A673 (cell line): ENCODE measurements at regions not wholly inside any gene's neighbourhood (a gene's known extent, or its start where the extent isn't known, plus 50 kb on each side); places are given as distances from the start of the nearest gene placed in this dataset.

Experiments
- BruUV-seq: library from RNA; stranded (reverse); fragments of 400-500 nt; replicated peaks from 2 replicates; lab custom pipeline; 2021; lab: Mats Ljungman, UMichigan
- CTCF ChIA-PET: fragments of 300-600 bp; sonication (Branson Sonifier 250); formaldehyde crosslinking; loops from one replicate; lab custom pipeline; 2022; ENCODE audit warnings: antibody characterized with exemption; lab: Charles Lee
- POLR2A ChIA-PET: fragments of 300-600 bp; sonication (Branson Sonifier 250); formaldehyde crosslinking; loops from one replicate; lab custom pipeline; 2022; ENCODE audit warnings: antibody characterized with exemption; ENCODE audit not compliant: low non-redundant PET; lab: Charles Lee
- DNase-seq: peaks from one replicate; pipeline ENCODE4 v3.0.0-alpha.2; 2015; ENCODE audit warnings: low spot score
- H3K27ac ChIP-seq: fragments of 200-600 bp; sonication (generic); 2 replicates; pipeline ENCODE4 v1.5.1; 2016; ENCODE audit warnings: mixed run types, low read depth, mild to moderate bottlenecking, mixed read lengths, antibody characterized with exemption, low read length; ENCODE audit not compliant: poor library complexity, severe bottlenecking
- H3K27me3 ChIP-seq: fragments of 200-600 bp; sonication (generic); replicated peaks from 2 replicates; pipeline ENCODE4 v1.6.1; 2017; ENCODE audit warnings: mixed run types, low read depth, mild to moderate bottlenecking, mixed read lengths, antibody characterized with exemption, low read length; ENCODE audit not compliant: insufficient read depth, poor library complexity
- H3K36me3 ChIP-seq: fragments of 200-600 bp; sonication (generic); 2 replicates; pipeline ENCODE4 v1.6.1; 2016; ENCODE audit warnings: mixed run types, mild to moderate bottlenecking, mixed read lengths, antibody characterized with exemption, low read length; ENCODE audit not compliant: insufficient read depth, poor library complexity, severe bottlenecking
- H3K4me1 ChIP-seq: fragments of 200-600 bp; sonication (generic); 2 replicates; pipeline ENCODE4 v1.6.1; 2017; ENCODE audit warnings: mixed run types, mild to moderate bottlenecking, mixed read lengths, antibody characterized with exemption, low read length; ENCODE audit not compliant: insufficient read depth, poor library complexity, severe bottlenecking
- H3K4me3 ChIP-seq: fragments of 200-600 bp; sonication (generic); 2 replicates; pipeline ENCODE4 v1.5.1; 2016; ENCODE audit warnings: low read depth, mixed run types, mild to moderate bottlenecking, mixed read lengths, low read length; ENCODE audit not compliant: poor library complexity, severe bottlenecking
- H3K9me3 ChIP-seq: fragments of 200-600 bp; sonication (generic); 2 replicates; pipeline ENCODE4 v1.6.1; 2016; ENCODE audit warnings: mixed run types, low read depth, mild to moderate bottlenecking, mixed read lengths, antibody characterized with exemption, low read length; ENCODE audit not compliant: poor library complexity, severe bottlenecking
- EZH2 ChIP-seq: fragments of 200-600 bp; sonication (generic); IDR thresholded peaks from 2 replicates; pipeline ENCODE4 v1.6.1; 2017; ENCODE audit warnings: borderline replicate concordance, low read depth, mild to moderate bottlenecking, mixed read lengths, antibody characterized with exemption, low read length; ENCODE audit not compliant: poor library complexity, severe bottlenecking
- intact Hi-C: fragments of 100-400 bp; cut with micrococcal nuclease; formaldehyde crosslinking; loops from one replicate; pipeline ENCODE4 v1.10.0; 2022; ENCODE audit not compliant: unreplicated experiment
- TF ChIP-seq, protein P1 (sequence below): fragments of 300-800, 200-600 bp; sonication (generic); conservative IDR thresholded peaks from 2 replicates; pipeline ENCODE4 v1.5.1; 2017; ENCODE audit warnings: low read depth, mild to moderate bottlenecking, antibody characterized with exemption, low read length, moderate library complexity, mixed read lengths

DNA sequence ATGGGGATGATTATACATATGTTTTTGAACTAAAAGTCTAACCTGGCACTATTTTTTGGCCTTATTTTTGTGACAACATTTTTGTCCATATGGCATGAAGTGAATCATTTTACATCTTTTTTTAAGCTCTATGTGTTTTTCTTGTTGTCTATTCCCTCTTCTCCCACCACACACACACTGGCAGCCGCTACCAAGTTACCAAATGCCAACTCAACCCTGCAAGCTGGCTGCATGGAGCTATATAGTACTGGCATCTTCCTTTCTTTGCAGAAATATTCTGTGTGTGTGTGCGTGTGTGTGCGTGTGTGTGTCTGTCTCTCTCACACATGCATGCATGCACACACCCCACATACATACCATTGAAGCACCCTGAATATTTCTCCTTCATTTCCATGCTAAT, 278.9 kb upstream of the SOX5 start:
- intact Hi-C loops, result no loop called here
- ChIA-PET POLR2A (no interaction called here), CTCF (no interaction called here)
- no peak overlapping the region for H3K4me3 ChIP-seq
- no peaks in the 10 kb centered on the region for H3K9me3 ChIP-seq
- no peak for DNase-seq
- BruUV-seq, result no TSS peak
- H3K4me1 ChIP-seq, result peaks cover 28% of the 10 kb centered on the region
- TF ChIP-seq, protein P1, sequence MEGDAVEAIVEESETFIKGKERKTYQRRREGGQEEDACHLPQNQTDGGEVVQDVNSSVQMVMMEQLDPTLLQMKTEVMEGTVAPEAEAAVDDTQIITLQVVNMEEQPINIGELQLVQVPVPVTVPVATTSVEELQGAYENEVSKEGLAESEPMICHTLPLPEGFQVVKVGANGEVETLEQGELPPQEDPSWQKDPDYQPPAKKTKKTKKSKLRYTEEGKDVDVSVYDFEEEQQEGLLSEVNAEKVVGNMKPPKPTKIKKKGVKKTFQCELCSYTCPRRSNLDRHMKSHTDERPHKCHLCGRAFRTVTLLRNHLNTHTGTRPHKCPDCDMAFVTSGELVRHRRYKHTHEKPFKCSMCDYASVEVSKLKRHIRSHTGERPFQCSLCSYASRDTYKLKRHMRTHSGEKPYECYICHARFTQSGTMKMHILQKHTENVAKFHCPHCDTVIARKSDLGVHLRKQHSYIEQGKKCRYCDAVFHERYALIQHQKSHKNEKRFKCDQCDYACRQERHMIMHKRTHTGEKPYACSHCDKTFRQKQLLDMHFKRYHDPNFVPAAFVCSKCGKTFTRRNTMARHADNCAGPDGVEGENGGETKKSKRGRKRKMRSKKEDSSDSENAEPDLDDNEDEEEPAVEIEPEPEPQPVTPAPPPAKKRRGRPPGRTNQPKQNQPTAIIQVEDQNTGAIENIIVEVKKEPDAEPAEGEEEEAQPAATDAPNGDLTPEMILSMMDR, result no peak
- TF ChIP-seq EZH2, result no peak
- no peak overlapping the region for H3K27ac ChIP-seq
- H3K27me3 ChIP-seq, result no peaks in the 10 kb centered on the region
- no peaks in the 10 kb centered on the region for H3K36me3 ChIP-seq

DNA sequence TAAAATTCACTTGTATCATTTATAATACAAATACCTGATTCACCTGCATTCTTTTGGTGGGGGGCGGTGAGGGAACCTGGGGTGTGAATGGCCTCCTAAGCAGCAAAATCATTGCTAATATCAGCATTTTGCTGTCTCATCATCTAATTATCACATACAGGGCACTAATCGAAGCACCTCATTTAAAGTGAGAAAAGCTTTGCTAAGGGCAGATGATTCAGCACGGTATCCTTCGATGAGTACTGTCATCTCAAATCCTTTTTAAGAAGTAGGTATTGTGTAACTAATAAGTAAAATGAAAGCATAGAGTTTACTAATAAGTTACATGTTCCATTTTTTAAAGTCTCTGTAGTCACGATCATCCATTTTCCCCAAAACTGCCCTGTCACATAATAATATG, 278.1 kb upstream of the SOX5 start:
- Histone ChIP-seq H3K27ac (no peak overlapping the region), H3K27me3 (no peaks in the 10 kb centered on the region), H3K4me1 (peaks cover 32% of the 10 kb centered on the region), H3K9me3 (no peaks in the 10 kb centered on the region), H3K4me3 (no peak overlapping the region), H3K36me3 (no peaks in the 10 kb centered on the region)
- no TSS peak for BruUV-seq
- CTCF ChIA-PET, result no interaction called here
- DNase-seq, result no peak
- TF ChIP-seq, protein P1, result no peak
- no peak for TF ChIP-seq EZH2
- POLR2A ChIA-PET, result no interaction called here
- intact Hi-C loops, result no loop called here

DNA sequence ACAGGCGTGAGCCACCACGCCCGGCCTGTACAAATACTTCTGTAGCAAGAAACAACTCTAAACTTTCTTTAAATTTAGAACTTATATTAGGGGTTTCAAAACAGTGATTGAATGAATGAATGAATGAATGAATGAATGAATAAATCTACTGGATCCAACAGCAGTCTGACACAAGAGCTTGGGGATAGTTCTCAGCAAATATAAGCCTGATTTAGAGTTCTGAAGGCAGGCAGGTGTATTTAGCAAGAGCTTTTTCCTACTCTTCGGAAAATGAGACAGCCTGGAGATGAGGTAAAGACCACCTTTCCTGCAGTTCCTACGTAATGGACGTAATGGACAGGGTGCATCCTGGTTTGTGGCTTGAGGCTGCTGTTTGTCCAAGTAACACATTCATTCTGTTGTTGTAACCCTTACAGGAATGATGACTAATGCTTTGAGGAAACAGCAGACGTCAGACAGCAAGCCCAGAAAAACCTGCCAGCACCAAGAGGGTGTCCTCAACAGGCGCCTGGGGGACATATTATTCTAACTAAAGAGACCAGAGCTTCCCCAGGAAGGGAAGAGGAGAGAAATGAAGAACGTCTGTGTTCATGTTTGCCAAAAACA, 277.4 kb upstream of the SOX5 start:
- Histone ChIP-seq H3K9me3 (no peaks in the 10 kb centered on the region), H3K4me3 (no peak overlapping the region), H3K4me1 (peaks cover 32% of the 10 kb centered on the region), H3K27me3 (no peaks in the 10 kb centered on the region), H3K27ac (no peak overlapping the region), H3K36me3 (no peaks in the 10 kb centered on the region)
- no TSS peak for BruUV-seq
- no peak for TF ChIP-seq EZH2
- TF ChIP-seq, protein P1, result no peak
- POLR2A ChIA-PET, result no interaction called here
- DNase-seq, result peak; percentile 19
- CTCF ChIA-PET, result no interaction called here
- intact Hi-C loops, result no loop called here
